Gastrocnemius medialis (tissue), 4 donors: ENCODE measurements at regions not wholly inside any gene's neighbourhood (a gene's known extent, or its start where the extent isn't known, plus 50 kb on each side); places are given as distances from the start of the nearest gene placed in this dataset.

Source experiments
- CTCF ChIP-seq, 5 experiments: fragments of 450-650 bp in 3 of 5; fragments of 200-600 bp in 2 of 5; sonication (generic) in 2 of 5; IDR thresholded peaks in 4 of 5; conservative IDR thresholded peaks in 1 of 5; 1 replicate in 4 of 5; 2 replicates in 1 of 5; pipeline ENCODE4 v1.5.1; 2016 to 2019; ENCODE audit warnings: antibody characterized with exemption in 5 of 5, mild to moderate bottlenecking in 3 of 5, moderate library complexity in 3 of 5
- POLR2A ChIP-seq, 2 donors: fragments of 450-650 bp; IDR thresholded peaks; one replicate each; pipeline ENCODE4 v1.6.1; 2017; ENCODE audit warnings: antibody characterized with exemption in 2 of 2, mild to moderate bottlenecking in 2 of 2, moderate library complexity in 2 of 2

DNA sequence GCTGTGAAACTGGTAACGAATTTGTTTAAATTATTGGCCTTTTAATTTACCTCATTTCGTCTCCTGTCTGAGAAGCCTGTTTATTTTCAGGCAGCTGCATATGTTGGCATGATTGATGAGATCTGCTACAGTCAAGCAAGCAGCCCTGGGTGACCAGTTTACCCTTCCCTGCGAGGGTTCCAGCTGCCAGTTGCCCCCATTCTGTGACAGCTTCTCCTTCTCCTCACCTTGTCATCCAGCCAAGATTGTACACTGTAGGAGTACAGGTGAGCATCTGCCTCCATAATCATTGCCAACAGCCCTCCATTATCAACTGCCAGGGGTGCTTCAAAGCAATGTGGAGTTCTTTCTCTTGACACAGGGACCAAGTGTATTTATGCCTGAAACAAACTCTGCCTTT lies 1979.9 kb upstream of the PRR20A start:
- TF ChIP-seq CTCF (IDR thresholded peaks at IDR 0.05 in 4 of 5, conservative IDR thresholded peaks at IDR 0.05 in 1 of 5), result no peak
- no peak for TF ChIP-seq POLR2A (IDR thresholded peaks at IDR 0.05)
